ENCODE measurements at regions not wholly inside any gene's neighbourhood (a gene's known extent, or its start where the extent isn't known, plus 50 kb on each side); places are given as distances from the start of the nearest gene placed in this dataset.

DNA sequence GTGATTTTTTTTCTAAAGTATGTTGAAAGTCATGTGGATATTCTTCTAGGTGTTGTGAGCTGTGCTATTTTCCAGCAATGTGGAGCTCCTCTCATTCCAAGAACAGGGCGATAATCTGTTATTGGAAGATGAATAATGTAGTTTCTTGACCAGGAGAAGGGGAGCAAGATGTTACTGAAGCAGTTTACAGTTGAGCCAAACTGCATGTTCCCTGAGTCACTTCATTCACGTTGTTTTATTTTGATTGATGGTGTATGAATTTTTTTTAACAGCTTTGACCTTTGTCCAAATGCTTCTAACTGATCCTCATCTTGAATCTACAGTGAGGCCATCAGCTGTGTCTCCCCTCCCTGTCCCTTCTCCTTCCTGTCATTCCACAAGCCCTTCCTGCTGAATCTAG is 277.1 kb upstream of the KLF6 start:
- TF ChIP-seq, protein P1, sequence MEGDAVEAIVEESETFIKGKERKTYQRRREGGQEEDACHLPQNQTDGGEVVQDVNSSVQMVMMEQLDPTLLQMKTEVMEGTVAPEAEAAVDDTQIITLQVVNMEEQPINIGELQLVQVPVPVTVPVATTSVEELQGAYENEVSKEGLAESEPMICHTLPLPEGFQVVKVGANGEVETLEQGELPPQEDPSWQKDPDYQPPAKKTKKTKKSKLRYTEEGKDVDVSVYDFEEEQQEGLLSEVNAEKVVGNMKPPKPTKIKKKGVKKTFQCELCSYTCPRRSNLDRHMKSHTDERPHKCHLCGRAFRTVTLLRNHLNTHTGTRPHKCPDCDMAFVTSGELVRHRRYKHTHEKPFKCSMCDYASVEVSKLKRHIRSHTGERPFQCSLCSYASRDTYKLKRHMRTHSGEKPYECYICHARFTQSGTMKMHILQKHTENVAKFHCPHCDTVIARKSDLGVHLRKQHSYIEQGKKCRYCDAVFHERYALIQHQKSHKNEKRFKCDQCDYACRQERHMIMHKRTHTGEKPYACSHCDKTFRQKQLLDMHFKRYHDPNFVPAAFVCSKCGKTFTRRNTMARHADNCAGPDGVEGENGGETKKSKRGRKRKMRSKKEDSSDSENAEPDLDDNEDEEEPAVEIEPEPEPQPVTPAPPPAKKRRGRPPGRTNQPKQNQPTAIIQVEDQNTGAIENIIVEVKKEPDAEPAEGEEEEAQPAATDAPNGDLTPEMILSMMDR (IDR thresholded peaks at IDR 0.05; ENCODE audit: extremely low read depth in 1 of 2, insufficient read depth in 1 of 2, low read depth in 1 of 2, low read length in 2 of 2) = no peak
- TF ChIP-seq JUN (IDR thresholded peaks at IDR 0.05; ENCODE audit: borderline replicate concordance, insufficient read depth, insufficient read length, low read depth) (no peak), POLR2A (IDR thresholded peaks at IDR 0.05; ENCODE audit: low read depth, low read length) (no peak), EZH2 (IDR thresholded peaks at IDR 0.05; ENCODE audit: borderline replicate concordance, low read depth, low read length, severe bottlenecking) (no peak), POLR2AphosphoS5 (IDR thresholded peaks at IDR 0.05; ENCODE audit: insufficient read depth, low read depth, low read length) (no peak), FOS (IDR thresholded peaks at IDR 0.05; ENCODE audit: borderline replicate concordance, insufficient read depth, low read length) (no peak)
- TF ChIP-seq, protein P2, sequence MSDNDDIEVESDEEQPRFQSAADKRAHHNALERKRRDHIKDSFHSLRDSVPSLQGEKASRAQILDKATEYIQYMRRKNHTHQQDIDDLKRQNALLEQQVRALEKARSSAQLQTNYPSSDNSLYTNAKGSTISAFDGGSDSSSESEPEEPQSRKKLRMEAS (IDR thresholded peaks at IDR 0.05; ENCODE audit: insufficient read depth, insufficient read length) = no peak
